ENCODE measurements at regions not wholly inside any gene's neighbourhood (a gene's known extent, or its start where the extent isn't known, plus 50 kb on each side); places are given as distances from the start of the nearest gene placed in this dataset.

- TF ChIP-seq CTCF (IDR thresholded peaks at IDR 0.05) (no peak), POLR2A (IDR thresholded peaks at IDR 0.05) (no peak)
Measured at GRCh38 chr1:58855274-58856165, 71.7 kb upstream of the JUN start.
